ENCODE measurements at regions not wholly inside any gene's neighbourhood (a gene's known extent, or its start where the extent isn't known, plus 50 kb on each side); places are given as distances from the start of the nearest gene placed in this dataset.

GRCh38 chr4:149296503-149296902, 519.1 kb downstream of the IQCM start:
- no peak for DNase-seq

DNA sequence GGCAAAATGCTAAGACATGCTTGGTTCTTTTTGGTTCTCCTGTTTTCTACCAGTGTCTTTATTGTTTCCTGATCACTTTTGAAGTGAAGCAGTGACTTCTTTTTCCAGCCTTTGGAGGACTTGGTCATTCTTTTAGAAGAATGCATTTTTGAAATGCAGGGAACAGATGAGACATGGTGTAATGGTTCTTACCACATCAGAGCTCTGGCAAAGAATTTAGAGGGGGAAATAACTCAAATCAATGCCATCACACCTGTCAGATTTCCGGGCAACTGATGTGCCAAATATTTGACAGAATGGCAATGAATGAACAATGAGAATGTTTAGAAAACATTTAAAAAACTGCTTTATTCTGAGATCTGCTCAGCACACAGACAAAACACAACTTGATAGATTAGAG, 519.6 kb downstream of the IQCM start:
- no peak for DNase-seq

DNA sequence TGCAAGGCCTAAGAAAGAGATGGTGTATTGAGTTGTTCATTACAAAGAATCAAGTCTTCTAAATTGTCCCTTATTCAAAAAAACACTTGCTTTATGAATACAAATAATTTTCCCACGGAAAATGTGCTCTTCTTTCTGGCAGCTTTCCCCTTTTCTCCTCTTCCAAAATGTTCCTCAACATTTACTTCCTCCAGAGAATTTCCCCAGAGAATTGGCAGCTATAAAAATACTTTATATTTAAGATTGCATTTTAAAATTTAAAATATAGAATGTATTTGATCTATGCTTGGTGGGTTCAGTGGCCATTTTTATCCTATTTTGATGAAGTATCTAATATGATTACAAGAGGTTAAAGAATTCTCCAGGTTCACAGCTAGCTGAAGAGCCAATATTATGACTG, 521.0 kb downstream of the IQCM start:
- no peak for DNase-seq

DNA sequence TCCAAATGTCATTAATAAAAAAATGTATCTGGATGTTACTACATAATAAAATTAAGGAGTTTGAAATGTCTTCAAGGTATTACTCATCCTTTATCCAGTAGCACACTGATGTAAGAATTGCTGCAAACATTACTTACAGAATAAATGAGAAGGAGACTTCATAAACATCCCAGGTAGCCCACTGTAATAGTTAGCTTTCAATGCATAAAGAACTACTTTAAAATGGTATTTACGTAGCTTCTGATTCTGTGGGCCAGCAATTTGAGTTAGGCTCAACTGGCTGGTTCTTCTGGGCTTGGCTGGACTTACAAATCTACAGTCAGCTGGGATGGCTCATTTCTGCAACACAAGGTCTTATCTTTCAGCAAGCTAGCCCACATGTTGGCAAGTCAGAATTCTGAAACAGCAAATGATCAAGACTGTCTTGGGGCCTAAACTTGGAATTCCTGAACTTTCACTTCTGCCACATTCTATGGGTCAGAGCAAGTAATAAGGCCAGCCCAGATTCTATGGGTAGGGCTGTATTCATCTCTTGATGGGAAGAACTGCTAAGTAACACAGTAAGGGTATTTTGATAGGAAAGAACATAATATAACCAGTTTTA, 522.5 kb downstream of the IQCM start:
- DNase-seq, result no peak

DNA sequence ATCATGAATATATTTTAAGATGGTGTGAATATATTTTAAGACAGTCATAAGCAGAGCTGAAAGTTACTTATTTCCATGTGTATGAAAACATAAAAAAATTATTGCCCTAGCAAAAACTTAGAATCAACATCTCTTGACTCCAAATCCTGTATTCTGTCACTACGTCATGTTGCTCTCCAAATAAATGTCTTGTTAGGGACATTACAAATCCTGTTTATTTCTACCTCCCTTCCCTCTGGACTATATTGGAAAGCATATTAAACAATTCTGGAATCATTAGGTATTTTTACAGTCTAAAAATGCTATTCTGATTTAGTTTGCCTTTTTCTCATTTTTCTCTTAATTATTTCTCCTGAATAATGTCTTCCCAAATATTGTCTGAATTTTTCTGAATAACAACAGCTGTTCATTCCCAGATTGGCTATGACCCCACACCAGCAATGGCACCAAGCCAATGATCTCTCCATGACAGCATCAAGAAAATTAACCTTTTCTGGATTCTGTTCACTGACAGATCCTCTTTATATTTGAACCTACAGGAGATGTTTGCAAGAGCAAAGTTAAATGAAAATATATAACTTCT, 523.1 kb downstream of the IQCM start:
- DNase-seq, result no peak

DNA sequence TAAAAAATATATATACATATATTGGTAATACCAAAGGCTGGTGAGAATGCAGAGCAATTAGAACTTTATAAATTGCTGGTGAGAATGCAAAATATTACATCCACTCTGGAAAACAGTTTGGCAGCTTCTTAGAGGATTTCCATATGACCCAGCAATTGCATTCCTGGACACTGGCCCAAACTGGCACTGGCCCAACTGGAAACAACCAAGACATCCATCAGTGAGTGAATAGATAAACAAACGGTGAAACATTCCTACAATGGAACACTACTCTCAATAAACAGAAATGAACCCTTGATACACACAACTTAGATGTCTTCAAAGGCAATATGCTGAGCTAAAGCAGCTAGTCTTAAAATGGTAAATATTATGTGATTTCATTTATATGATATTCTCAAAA, 524.2 kb downstream of the IQCM start:
- no peak for DNase-seq

- no peak for DNase-seq
Observed at GRCh38 chr4:149280806-149281205, 534.8 kb downstream of the IQCM start.

DNA sequence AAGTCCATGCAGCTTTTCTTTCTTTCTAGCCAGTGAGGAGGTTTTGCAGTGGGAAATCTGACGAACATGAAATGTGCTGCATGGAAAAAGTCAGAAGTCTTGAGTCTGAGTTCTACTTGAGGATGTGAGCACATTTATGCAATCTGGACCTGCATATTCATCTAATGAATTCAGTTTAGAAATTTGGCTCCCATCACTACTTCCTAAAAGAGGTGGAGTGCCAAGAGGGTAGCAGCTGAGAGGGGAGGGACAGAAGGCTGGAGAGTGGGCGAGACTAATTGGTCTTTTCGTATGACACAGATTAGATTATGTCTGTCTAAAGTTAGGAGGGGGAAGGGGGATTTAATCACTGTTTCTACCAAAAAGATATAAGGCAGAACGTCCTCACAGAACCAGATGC, 535.9 kb downstream of the IQCM start:
- DNase-seq, result no peak

DNA sequence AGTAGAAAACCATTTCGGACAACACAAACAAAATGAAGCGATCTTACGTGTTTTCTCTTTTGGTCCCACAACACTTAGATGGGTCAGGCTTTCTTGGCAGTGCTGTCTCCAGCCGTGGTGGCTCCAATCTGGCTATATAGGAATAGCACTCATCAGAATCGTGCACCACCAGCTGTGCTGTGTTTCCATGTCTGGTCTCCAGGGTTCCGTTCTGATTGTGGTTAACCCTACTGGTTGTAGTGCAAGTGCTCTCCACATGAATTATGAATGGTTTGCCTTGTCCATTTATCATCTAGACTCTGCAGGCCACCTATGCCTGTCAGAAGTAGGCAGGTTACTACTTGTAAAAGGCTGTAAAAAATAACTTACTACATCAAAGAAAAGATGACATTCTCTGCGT, 536.3 kb downstream of the IQCM start:
- DNase-seq, result no peak

- no peak for DNase-seq
Observed at GRCh38 chr4:149277705-149278104, 537.9 kb downstream of the IQCM start.

- no peak for DNase-seq
Observed at GRCh38 chr4:149269835-149270234, 545.8 kb downstream of the IQCM start.

- no peak for DNase-seq
Observed at GRCh38 chr4:149266301-149266700, 549.3 kb downstream of the IQCM start.

- no peak for DNase-seq
Observed at GRCh38 chr4:149265645-149266044, 550.0 kb downstream of the IQCM start.

GRCh38 chr4:149264093-149264733, 551.4 kb downstream of the IQCM start:
- DNase-seq, result peak in 1 of 2 experiments; percentile 14

DNA sequence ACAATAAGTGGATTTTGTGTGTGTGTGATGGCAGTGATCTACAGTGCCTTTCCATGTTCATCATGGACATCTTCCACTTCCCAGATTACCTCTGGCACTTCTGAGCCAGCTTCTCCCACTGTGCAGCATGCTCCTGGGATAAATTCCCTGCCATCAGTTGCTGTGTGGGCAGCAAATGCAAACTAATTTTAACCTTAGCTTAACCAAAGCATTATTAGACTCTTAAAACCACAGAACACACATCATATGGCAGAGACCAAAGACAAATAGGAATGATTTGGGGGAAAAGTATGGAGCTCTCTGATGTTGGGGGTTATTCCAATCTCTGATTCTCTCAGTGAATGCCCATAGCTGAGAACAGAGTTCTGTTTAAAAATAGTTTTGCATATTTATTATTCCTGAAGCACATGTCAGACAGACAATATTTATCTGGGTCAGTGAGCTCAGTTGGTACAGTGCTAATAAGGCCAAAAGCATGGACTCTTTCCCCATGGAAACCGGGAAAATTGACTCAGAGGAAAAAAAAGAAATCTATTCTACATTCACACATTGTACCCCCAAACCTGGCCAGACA, 567.4 kb downstream of the IQCM start:
- DNase-seq, result no peak

DNA sequence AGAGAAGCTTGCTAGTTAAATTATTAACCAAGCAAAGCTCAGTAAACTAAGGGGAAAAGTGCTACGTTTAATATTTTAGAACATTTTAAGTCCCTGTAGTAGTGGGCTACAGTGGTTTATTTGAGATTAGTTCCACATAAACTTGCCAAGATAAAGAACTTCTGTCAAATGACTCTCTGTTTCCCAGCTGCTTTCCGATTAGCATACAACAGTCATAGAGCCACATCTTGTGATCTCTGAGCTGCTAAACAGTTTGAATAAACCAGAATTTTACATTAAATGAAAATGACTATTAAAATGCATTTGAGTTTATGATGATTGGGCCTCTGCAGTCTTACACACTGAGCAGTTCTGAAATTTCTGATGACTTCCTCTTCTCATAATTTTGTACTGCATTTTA, 568.5 kb downstream of the IQCM start:
- no peak for DNase-seq

DNA sequence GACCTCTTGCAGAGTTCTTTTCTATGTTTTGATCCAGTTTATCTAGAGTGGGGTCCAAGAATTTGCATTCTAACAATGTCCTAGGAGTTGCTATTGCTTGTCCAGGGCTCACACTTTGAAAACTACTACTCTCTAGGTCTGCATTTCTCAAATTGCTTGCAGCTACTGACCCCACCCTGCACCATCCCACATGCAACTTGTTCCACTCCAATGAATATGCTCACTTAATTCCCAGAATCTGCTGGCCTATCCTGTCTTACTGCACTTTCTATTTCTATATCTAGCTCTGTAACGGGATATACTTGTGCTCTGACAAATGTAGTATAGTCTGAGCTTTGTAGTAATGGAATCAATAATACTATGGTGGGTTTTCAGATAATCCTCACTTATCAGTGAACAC, 570.3 kb downstream of the IQCM start:
- no peak for DNase-seq

DNA sequence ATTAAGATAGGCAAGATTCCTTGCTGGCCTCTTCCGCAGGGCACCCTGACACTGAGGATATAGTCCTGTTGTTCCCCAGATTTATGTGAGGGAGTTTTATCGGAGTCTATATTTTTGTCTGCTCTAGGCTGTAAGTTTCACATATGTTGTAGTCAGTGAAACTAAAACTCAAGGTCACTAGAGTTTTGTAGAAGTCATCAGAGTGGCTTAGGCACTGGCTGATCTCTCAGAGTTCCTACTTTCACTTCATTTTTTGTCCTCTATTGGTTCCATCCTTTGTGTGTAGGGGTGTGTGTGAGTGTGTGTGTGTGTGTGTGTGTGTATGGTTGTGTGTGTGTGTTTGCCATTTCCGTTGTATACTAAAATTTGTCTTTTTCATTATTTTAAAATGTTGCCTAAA, 577.5 kb downstream of the IQCM start:
- DNase-seq, result no peak

GRCh38 chr4:149234798-149235197, 580.8 kb downstream of the IQCM start:
- no peak for DNase-seq

- no peak for DNase-seq
Observed at GRCh38 chr4:149223659-149224058, 592.0 kb downstream of the IQCM start.

DNA sequence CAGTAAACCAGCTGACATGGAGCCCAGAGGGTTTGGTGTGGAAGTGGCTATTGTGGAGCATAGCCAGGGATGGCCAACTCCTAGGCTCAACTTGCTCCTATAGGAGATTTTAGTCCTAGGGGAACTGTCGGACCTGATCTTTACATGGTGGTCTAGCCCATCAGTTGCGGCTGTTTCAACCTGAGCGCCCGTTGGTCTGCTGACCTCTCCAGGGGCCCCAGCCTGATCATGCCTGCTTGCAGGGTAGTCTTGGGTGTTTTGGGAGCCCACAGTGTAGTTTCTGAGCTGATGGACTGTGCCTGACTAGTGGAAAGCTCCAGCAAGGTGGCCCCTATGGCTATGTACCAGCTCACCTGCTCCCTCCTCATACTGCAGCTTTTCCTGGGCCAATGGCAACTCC, 597.0 kb downstream of the IQCM start:
- DNase-seq, result no peak

DNA sequence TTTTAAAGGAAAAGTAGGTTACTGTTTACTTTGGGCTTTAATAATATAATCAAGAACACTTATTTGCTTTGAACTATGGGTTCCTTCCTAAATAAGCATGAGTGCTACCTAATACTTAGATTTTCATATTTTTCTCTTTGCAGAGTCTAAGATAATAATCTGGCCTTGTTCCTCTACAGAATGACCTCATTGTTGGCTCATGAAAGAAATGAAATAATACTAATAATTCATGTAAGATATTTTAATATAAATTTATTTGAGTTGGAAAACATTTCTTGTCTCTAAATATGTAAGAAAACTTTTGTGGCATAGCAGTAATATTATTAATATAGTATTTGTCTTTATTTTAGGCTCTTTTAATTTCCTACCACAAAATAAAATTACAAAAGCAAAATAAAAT, 601.3 kb downstream of the IQCM start:
- DNase-seq, result no peak

DNA sequence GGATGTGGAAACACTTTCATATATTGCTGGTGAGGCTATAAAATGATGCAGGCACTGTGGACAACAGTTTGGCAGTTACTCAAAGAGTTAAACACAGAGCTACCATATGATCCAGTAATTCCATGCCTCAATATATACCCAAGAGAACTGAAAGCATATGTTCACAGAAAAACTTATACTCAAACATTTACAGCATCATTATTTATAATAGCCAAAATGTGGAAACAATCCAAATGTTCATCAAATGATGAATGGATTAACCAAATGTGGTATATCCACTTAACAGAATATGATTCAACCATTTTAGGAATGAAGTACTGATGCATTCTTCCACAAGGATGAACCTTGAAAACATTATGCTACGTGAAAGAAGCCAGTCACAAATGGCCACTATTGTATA, 603.8 kb downstream of the IQCM start:
- DNase-seq, result no peak

DNA sequence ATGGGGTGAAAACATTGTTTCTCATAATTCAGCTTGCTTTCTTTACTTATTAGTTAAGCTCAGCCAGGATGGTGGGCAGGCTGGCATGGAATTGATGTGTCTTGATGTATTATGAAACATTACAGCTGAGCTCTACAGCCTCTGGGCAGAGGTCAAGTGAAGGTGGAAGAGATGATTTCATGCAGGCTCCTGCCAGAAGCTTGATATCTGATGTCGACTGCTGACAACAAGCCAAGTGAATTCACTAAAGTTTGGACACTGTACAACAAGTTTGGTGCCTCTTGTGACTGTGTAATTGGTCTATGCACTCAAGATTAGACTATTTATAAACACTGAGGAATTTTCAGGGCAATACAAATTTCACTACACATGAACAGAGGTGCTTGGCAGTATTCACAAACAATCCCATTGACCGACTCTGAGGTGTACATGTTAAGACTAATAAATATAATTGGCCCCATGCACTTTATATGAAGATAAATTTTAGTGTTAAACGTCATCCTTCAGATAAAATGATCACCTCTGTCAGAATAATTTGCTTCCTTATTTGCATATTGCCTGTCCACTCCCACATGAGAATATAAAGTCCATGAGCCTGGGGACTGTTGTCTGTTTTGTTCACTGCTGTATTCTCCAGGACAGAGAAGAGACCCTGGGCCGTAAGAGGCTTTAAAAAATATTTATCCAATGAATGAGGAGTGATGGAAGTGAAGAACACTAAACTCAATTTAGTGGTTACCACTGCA, 612.2 kb downstream of the IQCM start:
- DNase-seq, result no peak
